ENCODE measurements at regions not wholly inside any gene's neighbourhood (a gene's known extent, or its start where the extent isn't known, plus 50 kb on each side); places are given as distances from the start of the nearest gene placed in this dataset.

- no peak for DNase-seq (ENCODE audit: low read depth)
- no peak for TF ChIP-seq CTCF (IDR thresholded peaks at IDR 0.05; ENCODE audit: low read depth, low read length, missing control alignments)
- H3K4me3 ChIP-seq (ENCODE audit: low read depth, low read length) = no peak overlapping the region
Observed at GRCh38 chr5:35482167-35482755, 135.4 kb upstream of the SPEF2 start.

DNA sequence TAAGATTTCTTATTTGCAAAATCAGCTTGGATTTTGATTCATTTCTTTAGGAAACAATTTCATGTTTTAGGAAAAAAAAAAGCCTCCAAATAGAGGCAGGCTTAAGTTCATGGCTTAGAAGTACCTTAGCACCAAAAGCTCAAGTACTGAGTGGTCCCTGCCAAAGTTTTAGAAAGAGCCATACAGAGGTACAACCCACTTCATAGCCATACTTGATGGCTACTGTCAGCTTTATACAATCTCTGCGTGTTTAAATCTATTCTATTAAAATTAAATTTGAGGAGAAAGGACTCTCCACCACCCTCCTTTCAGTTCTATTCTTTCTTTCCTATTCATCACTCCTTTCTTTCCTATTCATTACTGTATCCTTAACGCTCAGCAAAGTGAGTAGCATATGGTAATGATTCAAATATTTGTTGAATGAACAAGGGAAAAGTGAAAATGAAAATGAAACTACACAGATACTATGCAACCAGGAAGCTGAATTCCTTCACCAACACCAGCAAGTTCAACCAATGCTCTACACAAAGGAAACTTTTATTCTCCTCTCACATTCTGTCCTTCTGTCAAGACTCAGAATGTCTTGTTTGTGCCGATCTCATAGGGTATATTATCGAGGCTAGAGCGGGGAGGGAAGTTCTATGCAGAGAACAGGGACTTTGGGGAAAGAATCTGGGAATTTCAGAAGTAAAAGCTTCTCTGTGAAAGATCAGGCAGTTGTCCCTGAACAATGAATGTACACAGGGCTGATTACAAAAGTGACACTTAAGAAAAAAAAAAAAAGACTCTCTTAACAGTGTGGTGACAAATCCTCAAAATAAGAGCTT lies 138.6 kb upstream of the SPEF2 start:
- H3K4me3 ChIP-seq (ENCODE audit: low read depth, low read length) = no peak overlapping the region
- DNase-seq (ENCODE audit: low read depth) = peak; percentile 2
- no peak for TF ChIP-seq CTCF (IDR thresholded peaks at IDR 0.05; ENCODE audit: low read depth, low read length, missing control alignments)

DNA sequence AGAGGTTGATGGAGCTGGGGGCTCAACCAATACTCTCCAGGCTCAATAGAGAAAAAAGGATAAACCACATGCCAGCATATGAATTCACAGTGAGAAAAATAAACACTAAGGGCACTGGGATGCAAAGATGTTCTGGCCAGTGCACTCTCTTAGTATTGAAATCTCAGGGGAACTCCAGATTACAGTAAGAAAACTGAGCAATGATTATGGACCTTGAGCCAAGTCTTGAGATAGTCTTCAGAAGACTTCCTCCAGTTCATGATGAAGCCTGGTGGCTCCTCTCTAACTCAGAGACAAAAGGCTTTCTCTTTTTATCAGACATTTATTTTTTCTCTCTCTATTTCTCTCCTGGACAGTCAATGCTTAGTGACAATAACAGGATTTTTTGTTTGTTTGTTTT lies 139.8 kb upstream of the SPEF2 start:
- TF ChIP-seq CTCF (IDR thresholded peaks at IDR 0.05; ENCODE audit: low read depth, low read length, missing control alignments) = no peak
- DNase-seq (ENCODE audit: low read depth) = no peak

GRCh38 chr5:35477321-35477720 lies 140.3 kb upstream of the SPEF2 start:
- no peak for TF ChIP-seq CTCF (IDR thresholded peaks at IDR 0.05; ENCODE audit: low read depth, low read length, missing control alignments)
- no peak overlapping the region for H3K4me3 ChIP-seq (ENCODE audit: low read depth, low read length)
- no peak for DNase-seq (ENCODE audit: low read depth)

More for the DNA sequence above, 139.8 kb upstream of the SPEF2 start:
- H3K4me3 ChIP-seq (ENCODE audit: low read depth, low read length) = no peak overlapping the region

DNA sequence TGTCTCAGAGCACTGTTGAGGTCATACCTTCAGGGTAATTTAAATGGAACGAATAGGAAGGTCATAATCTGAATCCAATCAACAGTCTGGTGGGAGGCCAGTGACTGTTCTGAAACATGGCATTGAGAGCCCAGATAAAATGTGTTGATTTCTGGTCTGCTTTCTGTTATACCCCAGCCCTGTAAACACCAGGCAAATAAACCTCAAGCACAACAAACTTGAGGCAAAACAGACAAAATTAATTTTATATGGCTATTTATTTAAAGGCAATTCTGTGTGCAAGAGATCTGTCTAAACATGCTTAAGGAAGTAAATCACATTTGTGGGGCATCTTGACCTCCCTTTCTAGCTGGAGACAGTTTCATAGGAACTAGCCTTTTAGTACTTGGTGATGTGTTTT lies 140.9 kb upstream of the SPEF2 start:
- H3K4me3 ChIP-seq (ENCODE audit: low read depth, low read length) = no peak overlapping the region
- TF ChIP-seq CTCF (IDR thresholded peaks at IDR 0.05; ENCODE audit: low read depth, low read length, missing control alignments) = no peak
- DNase-seq (ENCODE audit: low read depth) = no peak

- no peak for TF ChIP-seq CTCF (IDR thresholded peaks at IDR 0.05; ENCODE audit: low read depth, low read length, missing control alignments)
- no peak for DNase-seq (ENCODE audit: low read depth)
- no peak overlapping the region for H3K4me3 ChIP-seq (ENCODE audit: low read depth, low read length)
Observed at GRCh38 chr5:35476036-35476435, 141.6 kb upstream of the SPEF2 start.

All from GM12864 (cell line).